Small intestine (tissue), 7 donors: ENCODE measurements at regions not wholly inside any gene's neighbourhood (a gene's known extent, or its start where the extent isn't known, plus 50 kb on each side); places are given as distances from the start of the nearest gene placed in this dataset.
A peak's percentile ranks its signal among the peaks of the same experiment; 100 is the strongest.
"Not testable (repeated sequence)": the region's sequence is repeated elsewhere in the genome, so short reads cannot be mapped to it uniquely, and the experiment has no call there.

Source experiments
- DNase-seq, 2 donors: peaks; one replicate each; pipeline versions ENCODE4 v3.0.0 to v3.0.0-alpha.2; 2013
- FAIRE-seq: peaks from 2 replicates; lab custom pipeline; 2012; peaks lifted over from hg19 to GRCh38; lab: Jason Lieb, UNC
- H3K27ac ChIP-seq, 3 donors: one replicate each; pipeline ENCODE4 v1.5.1; 2013; ENCODE audit warnings: low read length in 2 of 3, mild to moderate bottlenecking in 2 of 3, control low read depth in 1 of 3, inconsistent platforms in 1 of 3, low read depth in 1 of 3, moderate library complexity in 1 of 3
- H3K27me3 ChIP-seq, 3 donors: one replicate each; pipeline ENCODE4 v1.6.1; 2013; ENCODE audit warnings: low read length in 3 of 3, inconsistent platforms in 1 of 3; ENCODE audit not compliant: control insufficient read depth in 3 of 3, insufficient read depth in 3 of 3
- H3K36me3 ChIP-seq, 3 donors: one replicate each; pipeline ENCODE4 v1.6.1; 2013; ENCODE audit warnings: low read length in 3 of 3, inconsistent platforms in 1 of 3, low read depth in 1 of 3, mild to moderate bottlenecking in 1 of 3, moderate library complexity in 1 of 3; ENCODE audit not compliant: control insufficient read depth in 3 of 3, insufficient read depth in 2 of 3
- H3K4me1 ChIP-seq, 3 donors: one replicate each; pipeline ENCODE4 v1.6.1; 2013; ENCODE audit warnings: low read length in 2 of 3, inconsistent platforms in 1 of 3, low read depth in 1 of 3, mild to moderate bottlenecking in 1 of 3, moderate library complexity in 1 of 3; ENCODE audit not compliant: control insufficient read depth in 3 of 3, insufficient read depth in 2 of 3
- H3K4me3 ChIP-seq, 3 donors: one replicate each; pipeline ENCODE4 v1.5.1; 2013; ENCODE audit warnings: low read length in 3 of 3, control low read depth in 1 of 3, inconsistent platforms in 1 of 3, low read depth in 1 of 3, mild to moderate bottlenecking in 1 of 3, moderate library complexity in 1 of 3
- H3K9me3 ChIP-seq, 2 donors: one replicate each; pipeline ENCODE4 v1.6.1; 2013; ENCODE audit warnings: low read depth in 1 of 2, low read length in 1 of 2; ENCODE audit not compliant: control insufficient read depth in 2 of 2, insufficient read depth in 1 of 2
- WGBS, 3 donors: extraction: QIAGEN DNeasy Blood & Tissue Kit; methylation state at CpG; one replicate each; pipeline ENCODE4 v1.1.7; 2013; 5-methylcytosine and 5-hydroxymethylcytosine counted together
- donor health status: healthy with polysubstance abuse.
- donor health status: control.
- donor health status: control.
- donor health status: Bipolar disorder and iron deficiency.
- donor health status: healthy.

DNA sequence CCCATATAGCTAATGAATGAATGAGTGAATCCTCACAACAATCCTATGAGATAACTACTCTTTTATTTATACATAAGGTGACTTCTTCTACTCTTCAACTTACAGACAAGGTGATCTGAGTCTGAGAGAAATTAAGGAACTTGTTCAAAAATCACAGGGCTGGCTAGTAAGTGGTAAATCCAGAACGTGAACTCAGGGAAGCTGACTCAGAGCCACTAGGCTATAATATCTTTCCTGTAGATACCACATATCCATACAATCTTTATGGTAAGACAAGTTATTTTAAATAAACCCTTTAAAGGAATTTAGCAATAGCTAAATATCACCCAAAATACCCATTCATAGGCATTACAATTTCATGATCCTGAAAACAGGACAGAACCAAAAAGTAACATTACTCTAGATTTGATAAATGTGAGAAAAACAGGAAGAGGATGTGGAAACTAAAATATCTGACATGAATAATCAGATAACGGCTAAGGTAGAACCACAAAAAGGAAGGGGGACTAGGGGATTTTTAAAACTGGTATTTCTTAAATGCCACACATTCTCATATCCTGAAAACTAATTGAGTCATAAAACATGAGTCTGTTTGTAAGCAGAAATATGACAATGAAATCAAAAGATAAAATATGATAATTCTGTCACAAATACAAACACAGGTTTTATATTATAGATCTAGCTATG, 119.7 kb downstream of the NBPF8 start:
- not testable (repeated sequence) for H3K4me3 ChIP-seq, H3K9me3 ChIP-seq, H3K4me1 ChIP-seq, H3K36me3 ChIP-seq, H3K27ac ChIP-seq, FAIRE-seq, H3K27me3 ChIP-seq, DNase-seq
- WGBS, 3 donors, result 55 to 59% (median 56%) methylated on average over 2 of the region's 2 CpGs

GRCh38 chr1:120535052-120535451, 120.2 kb downstream of the NBPF8 start:
- DNase-seq, H3K27ac ChIP-seq, H3K4me3 ChIP-seq, H3K9me3 ChIP-seq, FAIRE-seq, H3K36me3 ChIP-seq, H3K4me1 ChIP-seq, H3K27me3 ChIP-seq: not testable (repeated sequence)
- WGBS, 3 donors, result 65 to 71% (median 69%) methylated on average over 1 of the region's 1 CpG

GRCh38 chr1:120541394-120541793, 126.6 kb downstream of the NBPF8 start:
- not testable (repeated sequence) for H3K27me3 ChIP-seq, H3K27ac ChIP-seq, FAIRE-seq, H3K4me1 ChIP-seq, H3K36me3 ChIP-seq, H3K4me3 ChIP-seq, H3K9me3 ChIP-seq, DNase-seq
- WGBS, 3 donors, result 86 to 93% (median 90%) methylated on average over 1 of the region's 5 CpGs

DNA sequence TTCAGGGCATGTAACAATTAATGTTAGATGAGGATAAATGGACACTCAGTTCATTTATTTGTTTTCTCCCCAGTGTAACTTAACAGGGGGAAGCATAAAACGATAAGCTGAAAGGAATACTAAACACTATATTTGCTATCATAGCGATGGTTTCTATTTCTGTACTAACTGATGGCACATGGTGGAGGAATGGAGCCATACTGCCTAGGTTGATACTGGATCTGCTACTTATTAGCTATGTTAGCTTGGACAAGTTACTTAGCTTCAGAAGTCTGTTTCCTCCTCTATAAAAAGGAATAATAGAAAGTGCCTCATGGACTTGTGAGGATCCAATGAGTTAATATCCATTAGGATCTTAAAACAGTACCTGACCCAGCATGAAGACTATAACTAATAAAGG, 127.5 kb downstream of the NBPF8 start:
- WGBS, 3 donors, result no CpG with 5 or more reads among the region's 2 CpGs
- not testable (repeated sequence) for H3K4me3 ChIP-seq, H3K27ac ChIP-seq, DNase-seq, FAIRE-seq, H3K9me3 ChIP-seq, H3K36me3 ChIP-seq, H3K4me1 ChIP-seq, H3K27me3 ChIP-seq

DNA sequence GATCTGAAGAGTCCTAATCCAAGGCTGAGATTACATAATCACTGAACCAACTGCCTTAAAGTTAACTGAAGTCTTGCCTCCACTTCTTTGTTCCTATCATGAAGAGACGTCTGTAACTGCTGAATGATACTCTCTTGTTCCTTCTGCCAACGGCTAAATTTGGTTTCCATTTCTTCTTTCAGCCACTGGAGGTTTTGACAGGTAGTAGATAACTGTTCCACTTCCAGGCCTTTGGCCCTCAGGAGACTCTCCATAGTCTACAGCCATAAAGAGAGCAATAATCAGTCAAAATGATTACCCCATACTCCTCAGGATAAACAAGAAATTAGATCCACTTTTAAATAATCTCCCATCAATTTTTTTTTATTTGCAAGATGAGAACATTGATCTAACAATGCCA, 128.1 kb downstream of the NBPF8 start:
- not testable (repeated sequence) for DNase-seq, H3K27me3 ChIP-seq, H3K27ac ChIP-seq, H3K36me3 ChIP-seq, FAIRE-seq, H3K4me1 ChIP-seq, H3K9me3 ChIP-seq, H3K4me3 ChIP-seq
- no CpG with 5 or more reads among the region's 2 CpGs for WGBS, 3 donors

- not testable (repeated sequence) for H3K27me3 ChIP-seq, H3K4me3 ChIP-seq, FAIRE-seq, H3K36me3 ChIP-seq, DNase-seq, H3K4me1 ChIP-seq, H3K27ac ChIP-seq, H3K9me3 ChIP-seq
- WGBS, 3 donors, result 3 to 11% (median 4%) methylated on average over 1 of the region's 2 CpGs
Observed at GRCh38 chr1:120544434-120544833, 129.6 kb downstream of the NBPF8 start.

- not testable (repeated sequence) for H3K4me1 ChIP-seq, H3K36me3 ChIP-seq, H3K4me3 ChIP-seq, FAIRE-seq, H3K27ac ChIP-seq, H3K27me3 ChIP-seq, H3K9me3 ChIP-seq, DNase-seq
- 86% methylated on average over 1 of the region's 2 CpGs; no CpG with 5 or more reads in 2 of the 3 donors for WGBS, 3 donors
Observed at GRCh38 chr1:120550335-120550734, 135.5 kb downstream of the NBPF8 start.

DNA sequence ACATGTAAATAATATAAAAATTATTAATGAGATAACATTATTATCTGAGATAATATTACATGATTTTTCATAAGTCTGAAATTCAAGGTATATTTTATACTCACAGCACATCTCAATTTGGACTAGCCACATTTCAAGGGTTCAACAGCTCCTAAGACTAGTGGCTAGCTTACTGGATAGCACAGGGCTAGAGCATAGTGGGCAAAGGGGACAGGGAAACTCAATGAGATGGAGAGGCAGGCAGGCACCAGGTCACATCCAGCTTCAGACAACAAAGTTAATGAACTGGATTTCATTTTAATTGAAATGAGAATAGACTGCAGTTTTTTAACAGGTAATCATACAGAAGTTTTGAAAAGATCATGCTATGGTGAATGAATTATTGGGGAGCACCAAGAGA, 137.4 kb downstream of the NBPF8 start:
- H3K27ac ChIP-seq, result peak overlapping the region in 1 of 3 donors; percentile 44
- H3K27me3 ChIP-seq, H3K4me1 ChIP-seq, H3K9me3 ChIP-seq, H3K36me3 ChIP-seq, FAIRE-seq, DNase-seq, H3K4me3 ChIP-seq: not testable (repeated sequence)
